AML-193 (cell line): ENCODE measurements at regions not wholly inside any gene's neighbourhood (a gene's known extent, or its start where the extent isn't known, plus 50 kb on each side); places are given as distances from the start of the nearest gene placed in this dataset.
"Not testable (repeated sequence)": the region's sequence is repeated elsewhere in the genome, so short reads cannot be mapped to it uniquely, and the experiment has no call there.

Experiments
- DNase-seq, 2 experiments: peaks; one replicate each; lab custom pipeline; 2025; lab: John Stamatoyannopoulos, UW

DNA sequence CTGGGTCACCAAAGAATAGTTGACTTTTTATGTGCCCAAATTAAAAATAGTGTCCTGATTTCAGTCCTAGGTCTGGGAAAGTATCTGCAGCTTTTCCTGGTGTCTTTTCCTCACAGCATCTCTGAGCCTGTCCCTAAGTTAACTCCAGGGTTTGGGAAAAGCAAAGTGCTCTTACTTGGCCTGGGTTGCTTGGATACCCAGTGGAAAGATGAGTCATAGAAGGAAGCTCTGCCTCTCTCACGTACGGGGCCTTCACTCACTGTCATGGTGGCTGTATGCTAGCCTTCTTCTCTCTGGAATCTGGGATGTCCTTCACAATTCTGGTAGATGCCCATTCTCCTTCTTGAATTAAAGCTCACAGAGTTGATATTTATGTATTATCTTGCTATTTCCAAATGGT, 607.3 kb downstream of the ANKRD50 start:
- no peak for DNase-seq

DNA sequence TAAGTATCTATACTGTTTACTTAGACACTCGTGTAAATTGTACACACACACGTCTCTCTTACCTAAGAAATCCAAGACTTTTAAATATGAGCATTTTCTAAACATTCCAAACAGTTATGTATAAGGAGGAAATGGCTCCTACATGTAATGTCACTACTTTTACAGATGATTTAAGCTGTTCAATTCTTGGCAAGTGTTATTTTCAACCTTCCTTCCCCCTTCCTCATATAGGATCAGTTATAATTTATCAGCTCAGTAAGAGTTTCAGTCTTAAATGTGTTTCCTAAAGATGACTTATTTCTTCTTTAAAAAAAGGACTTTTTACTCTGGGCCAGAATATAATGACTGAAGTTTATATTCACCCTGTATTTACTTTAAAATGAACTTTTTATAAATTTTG, 601.1 kb downstream of the ANKRD50 start:
- no peak for DNase-seq

DNA sequence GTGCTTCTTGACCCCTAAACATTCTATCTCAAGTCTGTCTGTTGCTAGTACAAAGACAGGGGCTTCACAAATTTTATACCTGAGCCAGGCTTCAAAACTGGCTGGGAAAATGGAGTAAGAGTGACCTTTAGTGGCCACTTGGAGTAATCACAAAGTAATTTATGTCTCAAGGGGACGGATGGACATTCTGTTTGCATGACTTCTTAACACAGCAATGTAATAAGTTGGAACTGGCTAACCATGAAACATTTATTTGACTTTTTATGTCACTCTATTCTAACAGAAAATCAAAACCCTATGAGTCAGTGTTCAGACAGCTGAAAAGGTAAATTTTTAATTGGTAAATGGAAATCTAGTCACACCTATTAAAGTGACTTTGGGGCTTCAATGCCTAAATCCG, 600.6 kb downstream of the ANKRD50 start:
- peak; percentile 16 for DNase-seq

- DNase-seq, result no peak
These were observed 594.5 kb downstream of the ANKRD50 start for GRCh38 chr4:124118061-124118460.

DNA sequence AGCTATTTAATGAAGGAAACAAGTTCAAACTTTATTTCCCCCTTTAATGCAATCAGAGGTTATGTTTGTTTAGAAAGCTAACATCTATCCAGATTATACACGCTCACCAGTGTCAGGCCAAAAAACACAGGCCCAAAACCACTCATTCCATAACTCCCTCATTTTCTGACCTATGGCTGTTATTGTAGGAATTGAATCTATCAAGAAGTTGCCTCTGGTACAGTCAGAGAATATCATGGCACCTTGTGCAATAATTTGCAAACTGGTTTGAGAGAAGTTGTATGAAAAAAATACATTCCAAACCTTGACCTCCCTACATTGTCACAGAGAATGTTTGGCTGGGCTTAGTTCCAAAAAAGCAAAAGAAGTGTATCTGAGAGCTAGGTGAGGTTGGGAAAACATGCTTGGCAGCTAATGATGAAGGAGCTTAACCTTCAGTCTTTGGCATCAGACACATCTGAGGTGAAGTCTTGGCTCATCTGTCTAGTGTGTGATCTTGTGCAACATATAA, 591.0 kb downstream of the ANKRD50 start:
- no peak for DNase-seq

- DNase-seq, result no peak
These were observed 589.4 kb downstream of the ANKRD50 start for GRCh38 chr4:124123181-124123580.

DNA sequence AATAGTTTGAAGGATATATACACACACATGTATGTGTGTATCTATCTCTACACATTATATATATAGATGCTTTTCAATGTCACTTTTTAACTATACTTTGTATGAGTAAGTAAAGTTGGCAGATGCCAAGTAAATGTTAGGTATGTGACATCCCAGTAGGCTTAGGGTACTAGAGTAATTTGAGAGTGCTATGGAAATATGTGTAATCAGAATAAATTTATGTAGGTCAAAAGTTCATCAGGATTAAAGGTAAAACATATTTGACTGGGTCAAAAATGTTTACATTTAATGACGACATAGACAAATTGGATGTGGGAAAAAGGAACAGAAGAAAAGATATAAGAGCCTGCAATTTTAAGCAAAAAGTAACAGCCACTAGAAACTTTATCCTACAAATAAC, 588.8 kb downstream of the ANKRD50 start:
- no peak for DNase-seq

DNA sequence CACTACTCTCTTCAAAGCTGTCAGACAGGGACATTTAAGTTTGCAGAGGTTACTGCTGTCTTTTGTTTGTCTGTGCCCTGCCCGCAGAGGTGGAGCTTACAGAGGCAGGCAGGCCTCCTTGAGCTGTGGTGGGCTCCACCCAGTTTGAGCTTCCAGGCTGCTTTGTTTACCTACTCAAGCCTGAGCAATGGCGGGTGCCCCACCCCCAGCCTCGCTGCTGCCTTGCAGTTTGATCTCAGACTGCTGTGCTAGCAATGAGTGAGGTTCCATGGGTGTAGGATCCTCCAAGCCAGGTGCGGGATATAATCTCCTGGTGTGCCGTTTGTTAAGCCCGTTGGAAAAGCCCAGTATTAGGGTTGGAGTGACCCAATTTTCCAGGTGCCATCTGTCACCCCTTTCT, 581.2 kb downstream of the ANKRD50 start:
- DNase-seq, result not testable (repeated sequence)

GRCh38 chr4:124132161-124132560, 580.4 kb downstream of the ANKRD50 start:
- no peak for DNase-seq

- no peak for DNase-seq
These were observed 578.8 kb downstream of the ANKRD50 start for GRCh38 chr4:124133753-124134152.

DNA sequence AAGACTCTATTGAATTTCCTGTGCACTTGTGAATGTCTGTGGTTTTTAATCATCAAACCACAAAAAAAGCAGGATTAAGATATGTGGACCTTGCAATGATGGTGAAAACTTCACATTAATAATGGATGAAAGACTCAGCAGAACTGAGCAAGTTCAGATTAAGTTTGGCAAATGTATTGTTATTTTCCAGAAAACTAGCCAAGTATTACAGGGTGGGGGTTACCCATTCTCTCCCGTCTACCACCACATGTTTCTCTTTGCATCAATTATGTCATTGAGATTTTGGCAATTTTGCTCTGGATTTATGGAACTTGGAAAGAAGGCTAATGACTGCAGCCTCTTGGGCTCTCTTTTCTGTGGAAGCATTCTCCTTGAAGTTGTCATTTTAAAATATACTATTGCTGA, 577.1 kb downstream of the ANKRD50 start:
- no peak for DNase-seq

GRCh38 chr4:124139044-124139443, 573.5 kb downstream of the ANKRD50 start:
- no peak for DNase-seq

- no peak for DNase-seq
These were observed 568.9 kb downstream of the ANKRD50 start for GRCh38 chr4:124143632-124144031.

DNA sequence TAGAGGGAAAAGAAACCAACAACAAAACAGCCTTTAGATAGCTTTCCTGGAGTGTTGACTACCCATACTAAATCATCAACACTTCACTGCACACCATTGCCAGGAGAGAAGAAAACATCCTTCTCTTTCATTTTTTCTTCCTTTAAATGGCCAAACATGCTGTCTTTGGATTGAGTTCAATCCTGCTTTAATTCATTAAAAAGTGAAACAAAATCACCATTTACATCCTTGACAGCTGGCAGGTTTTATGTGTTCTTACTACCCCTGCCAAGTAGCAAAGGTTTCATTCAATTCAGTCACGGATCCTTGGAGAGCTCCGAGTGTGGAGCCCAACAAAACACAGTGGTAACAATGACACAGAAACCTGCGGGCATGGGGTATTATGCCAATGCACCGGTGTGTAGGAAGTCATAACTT, 568.3 kb downstream of the ANKRD50 start:
- no peak for DNase-seq

DNA sequence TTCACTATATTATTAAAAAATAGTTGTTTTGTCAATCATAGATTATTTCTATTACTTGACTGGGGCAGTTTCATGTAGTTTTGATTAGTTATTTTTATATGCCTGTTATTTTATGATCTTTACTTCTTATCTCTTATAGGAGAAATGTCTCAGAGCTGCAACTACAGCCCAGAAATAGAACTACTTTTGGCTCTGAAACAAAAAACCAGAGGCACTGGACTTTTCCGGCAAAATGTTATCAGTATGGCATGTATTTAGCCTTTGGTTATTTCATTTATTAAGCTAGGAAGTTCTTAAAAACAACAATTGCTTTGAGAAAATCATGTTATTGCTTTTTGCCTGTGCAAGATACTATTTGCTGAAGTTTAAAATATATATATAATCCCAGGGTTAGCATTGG, 566.5 kb downstream of the ANKRD50 start:
- no peak for DNase-seq

DNA sequence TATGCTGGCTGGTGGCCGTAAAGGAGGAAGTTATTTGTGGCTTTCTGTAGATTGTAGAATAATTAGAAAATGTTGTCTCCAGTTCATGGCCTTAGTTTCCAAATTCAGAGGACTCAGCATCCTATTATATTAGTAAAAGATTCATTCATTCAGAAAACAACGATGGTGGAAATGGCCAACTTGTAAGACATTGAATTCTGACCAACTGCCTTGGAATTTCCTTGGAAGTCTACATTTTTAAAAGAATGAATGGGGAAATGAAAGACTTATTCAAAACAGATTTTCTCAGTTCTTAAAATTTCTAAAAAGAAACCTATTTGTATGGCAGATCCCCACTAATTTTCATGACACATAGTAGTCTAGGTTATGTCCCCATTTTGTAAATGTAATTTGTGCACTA, 561.5 kb downstream of the ANKRD50 start:
- DNase-seq, result no peak

DNA sequence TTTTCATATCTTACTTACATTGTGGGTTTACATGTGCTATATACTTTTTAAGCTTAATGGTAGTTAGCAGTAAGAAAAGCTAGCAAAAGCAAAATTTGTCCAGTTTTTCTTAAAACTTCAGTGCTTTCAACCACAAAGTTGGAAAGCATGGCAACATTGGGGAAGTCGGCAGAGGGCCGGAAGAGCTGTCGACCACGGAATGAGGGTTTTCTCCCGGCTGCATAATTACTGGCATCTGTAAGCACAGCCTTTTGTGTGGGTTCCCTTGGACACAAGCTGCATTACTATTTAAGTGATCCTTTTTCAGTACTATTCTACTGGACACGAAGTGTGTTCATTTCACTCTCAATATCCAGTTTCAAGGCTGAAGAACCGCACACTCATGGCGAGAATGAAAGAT, 560.4 kb downstream of the ANKRD50 start:
- DNase-seq, result no peak

- DNase-seq, result no peak
These were observed 557.3 kb downstream of the ANKRD50 start for GRCh38 chr4:124155239-124155638.

GRCh38 chr4:124157396-124158083, 555.0 kb downstream of the ANKRD50 start:
- DNase-seq, result no peak

DNA sequence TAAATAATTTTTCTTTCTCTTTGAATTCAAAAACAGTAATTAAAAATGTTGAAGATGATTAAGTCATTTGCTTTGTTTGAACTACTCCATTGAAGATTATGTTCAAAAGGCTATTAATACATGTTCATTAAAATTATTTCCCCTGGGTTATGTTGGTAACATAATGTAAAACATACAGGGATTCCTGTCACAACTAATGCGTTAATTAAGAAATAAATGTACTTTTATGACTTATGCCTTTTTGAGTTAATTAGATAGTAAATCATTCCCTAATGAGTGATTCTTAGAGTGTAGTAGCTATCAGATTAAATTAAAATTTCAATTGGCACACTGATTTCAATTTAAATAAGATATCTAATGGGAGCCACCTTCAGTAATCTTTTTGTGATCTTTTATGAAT, 549.1 kb downstream of the ANKRD50 start:
- no peak for DNase-seq

GRCh38 chr4:124167602-124168001, 544.9 kb downstream of the ANKRD50 start:
- no peak for DNase-seq

GRCh38 chr4:124169524-124169923, 543.0 kb downstream of the ANKRD50 start:
- DNase-seq, result not testable (repeated sequence)

DNA sequence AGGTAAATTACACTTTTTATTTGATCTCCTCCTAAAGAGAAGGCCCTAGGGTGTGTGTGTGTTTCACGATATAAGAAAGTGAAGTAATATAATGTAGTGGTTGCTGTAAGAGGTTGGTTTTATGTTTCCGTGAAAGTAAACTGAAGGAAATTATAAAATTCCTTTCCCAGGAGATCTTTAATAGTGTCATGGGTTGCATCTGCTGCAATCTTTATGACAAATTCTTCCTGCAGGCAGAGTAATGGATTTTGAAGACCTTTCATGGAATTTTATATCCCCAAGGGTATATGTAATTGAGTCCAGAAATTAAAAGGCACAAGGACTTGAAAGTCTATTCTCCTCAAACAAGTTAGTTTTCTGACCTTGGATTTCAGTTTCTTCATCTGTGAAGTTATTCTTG, 538.6 kb downstream of the ANKRD50 start:
- DNase-seq, result no peak
